H1 (cell line): ENCODE measurements at regions not wholly inside any gene's neighbourhood (a gene's known extent, or its start where the extent isn't known, plus 50 kb on each side); places are given as distances from the start of the nearest gene placed in this dataset.

Experiments used
- CTCF ChIA-PET: fragments of 300-600 bp; sonication (Branson Sonifier 250); formaldehyde crosslinking; loops from one replicate; lab custom pipeline; 2021; ENCODE audit not compliant: partially characterized antibody; lab: Charles Lee
- POLR2A ChIA-PET: fragments of 300-600 bp; sonication (Branson Sonifier 250); formaldehyde crosslinking; loops from one replicate; lab custom pipeline; 2021; ENCODE audit warnings: inconsistent platforms; ENCODE audit not compliant: partially characterized antibody; lab: Charles Lee
- DNase-seq, 2 experiments: peaks; one replicate each; pipeline versions ENCODE4 v3.0.0 to v3.0.0-alpha.2; 2010 to 2022; ENCODE audit warnings: low spot score in 2 of 2, low read depth in 1 of 2, mixed read lengths in 1 of 2
- FAIRE-seq: peaks from 2 replicates; lab custom pipeline; 2011; peaks lifted over from hg19 to GRCh38; lab: Jason Lieb, UNC
- H2AFZ ChIP-seq: 2 replicates; pipeline ENCODE4 v1.8.1; 2012; ENCODE audit warnings: low read length, inconsistent platforms
- H2AK5ac ChIP-seq: 2 replicates; pipeline ENCODE4 v1.6.1; 2013; ENCODE audit warnings: low read depth, low read length
- H2BK120ac ChIP-seq: replicated peaks from 2 replicates; pipeline ENCODE3; 2013; ENCODE audit warnings: low read depth, low read length, inconsistent platforms
- H2BK12ac ChIP-seq: 2 replicates; pipeline ENCODE4 v1.6.1; 2013; ENCODE audit warnings: low read depth, low read length
- H2BK15ac ChIP-seq: 2 replicates; pipeline ENCODE4 v1.6.1; 2013; ENCODE audit warnings: low read length
- H2BK20ac ChIP-seq: 2 replicates; pipeline ENCODE4 v1.6.1; 2013; ENCODE audit warnings: low read length
- H2BK5ac ChIP-seq: 2 replicates; pipeline ENCODE4 v1.6.1; 2013; ENCODE audit warnings: low read depth, low read length
- H3K14ac ChIP-seq: 2 replicates; pipeline ENCODE4 v1.6.1; 2013; ENCODE audit warnings: inconsistent platforms; ENCODE audit not compliant: insufficient read length
- H3K18ac ChIP-seq: 2 replicates; pipeline ENCODE4 v1.6.1; 2013; ENCODE audit warnings: low read length; ENCODE audit errors: extremely low read depth
- H3K23ac ChIP-seq: 2 replicates; pipeline ENCODE4 v1.6.1; 2013; ENCODE audit warnings: inconsistent platforms; ENCODE audit not compliant: insufficient read length
- H3K23me2 ChIP-seq: 2 replicates; pipeline ENCODE4 v1.6.1; 2013; ENCODE audit warnings: low read depth, low read length
- H3K27ac ChIP-seq: 2 replicates; pipeline ENCODE4 v1.6.1; 2011; ENCODE audit warnings: low read depth, low read length, inconsistent platforms
- H3K27me3 ChIP-seq, 4 experiments: replicated peaks in 1 of 4; 1 replicate in 1 of 4; 2 replicates in 3 of 4; pipeline versions ENCODE4 v1.6.1 to v1.8.1; 2011 to 2013; ENCODE audit warnings: low read length in 3 of 4, mild to moderate bottlenecking in 3 of 4, inconsistent platforms in 2 of 4, mixed read lengths in 2 of 4, moderate library complexity in 1 of 4; ENCODE audit not compliant: control insufficient read depth in 3 of 4, insufficient read depth in 3 of 4; ENCODE audit errors: extremely low read depth in 1 of 4
- H3K36me3 ChIP-seq, 4 experiments: 2 replicates each; pipeline versions ENCODE4 v1.6.1 to v1.8.1; 2011 to 2013; ENCODE audit warnings: mild to moderate bottlenecking in 4 of 4, low read length in 3 of 4, moderate library complexity in 2 of 4, control low read depth in 1 of 4, inconsistent platforms in 1 of 4; ENCODE audit not compliant: insufficient read depth in 4 of 4, control insufficient read depth in 2 of 4
- H3K4ac ChIP-seq: replicated peaks from 2 replicates; pipeline ENCODE3; 2013; ENCODE audit warnings: low read length, low read depth, mixed read lengths, inconsistent platforms; ENCODE audit not compliant: insufficient read length
- H3K4me1 ChIP-seq, 4 experiments: replicated peaks in 1 of 4; 1 replicate in 1 of 4; 2 replicates in 3 of 4; pipeline versions ENCODE4 v1.6.1 to v1.8.1; 2011 to 2013; ENCODE audit warnings: low read length in 3 of 4, inconsistent platforms in 2 of 4, mixed read lengths in 1 of 4; ENCODE audit not compliant: insufficient read depth in 4 of 4, control insufficient read depth in 3 of 4
- H3K4me2 ChIP-seq, 2 experiments: 2 replicates each; pipeline versions ENCODE4 v1.6.1 to v1.8.1; 2011 to 2013; ENCODE audit warnings: low read depth in 2 of 2, low read length in 2 of 2, control low read depth in 1 of 2, inconsistent platforms in 1 of 2, mild to moderate bottlenecking in 1 of 2; ENCODE audit not compliant: insufficient read depth in 1 of 2
- H3K4me3 ChIP-seq, 4 experiments: fragments of 200-600, 300-600 bp in 1 of 4; sonication (generic), shearing (Covaris generic), sonication (Bioruptor Twin) in 1 of 4; 2 replicates each; pipeline versions ENCODE4 v1.5.1 to v1.8.1; 2011 to 2016; ENCODE audit warnings: low read length in 4 of 4, low read depth in 3 of 4, control low read depth in 2 of 4, inconsistent platforms in 2 of 4, mild to moderate bottlenecking in 2 of 4, mixed read lengths in 1 of 4, moderate library complexity in 1 of 4; ENCODE audit not compliant: insufficient read depth in 2 of 4; ENCODE audit errors: extremely low read depth in 1 of 4
- H3K56ac ChIP-seq: replicated peaks from 2 replicates; pipeline ENCODE3; 2013; ENCODE audit warnings: low read depth, mild to moderate bottlenecking, mixed read lengths, low read length, inconsistent platforms; ENCODE audit not compliant: insufficient read length
- H3K79me1 ChIP-seq: 2 replicates; pipeline ENCODE4 v1.6.1; 2013; ENCODE audit warnings: low read depth, low read length, control low read depth
- H3K79me2 ChIP-seq, 2 experiments: 2 replicates each; pipeline versions ENCODE4 v1.6.1 to v1.8.1; 2012 to 2013; ENCODE audit warnings: low read length in 2 of 2, mild to moderate bottlenecking in 2 of 2, inconsistent platforms in 1 of 2; ENCODE audit not compliant: insufficient read depth in 2 of 2, control insufficient read depth in 1 of 2
- H3K9ac ChIP-seq, 4 experiments: replicated peaks in 1 of 4; 1 replicate in 1 of 4; 2 replicates in 3 of 4; pipeline versions ENCODE4 v1.6.1 to v1.8.1; 2011 to 2013; ENCODE audit warnings: low read depth in 3 of 4, low read length in 3 of 4, control low read depth in 2 of 4, mild to moderate bottlenecking in 2 of 4, moderate library complexity in 2 of 4, inconsistent platforms in 1 of 4; ENCODE audit errors: extremely low read depth in 1 of 4
- H3K9me3 ChIP-seq, 2 experiments: 2 replicates each; pipeline versions ENCODE4 v1.6.1 to v1.8.1; 2012 to 2013; ENCODE audit warnings: mild to moderate bottlenecking in 2 of 2, moderate library complexity in 2 of 2, control low read depth in 1 of 2, inconsistent platforms in 1 of 2, low read depth in 1 of 2, low read length in 1 of 2, mixed read lengths in 1 of 2; ENCODE audit not compliant: insufficient read depth in 2 of 2
- H4K20me1 ChIP-seq, 2 experiments: replicated peaks in 1 of 2; 2 replicates each; pipeline versions ENCODE3 to v1.8.1; 2011 to 2013; ENCODE audit warnings: inconsistent platforms in 2 of 2, low read length in 2 of 2, mild to moderate bottlenecking in 1 of 2; ENCODE audit not compliant: insufficient read depth in 2 of 2, control insufficient read depth in 1 of 2
- H4K5ac ChIP-seq: 2 replicates; pipeline ENCODE4 v1.6.1; 2013; ENCODE audit warnings: low read length, low read depth, mixed read lengths, inconsistent platforms; ENCODE audit not compliant: insufficient read length
- H4K8ac ChIP-seq: 2 replicates; pipeline ENCODE4 v1.8.0; 2013; ENCODE audit warnings: mild to moderate bottlenecking, moderate library complexity, low read length, inconsistent platforms; ENCODE audit not compliant: insufficient read depth; ENCODE audit errors: extremely low read depth
- H4K91ac ChIP-seq: replicated peaks from 2 replicates; pipeline ENCODE3; 2013; ENCODE audit warnings: low read length, mixed read lengths, inconsistent platforms; ENCODE audit not compliant: insufficient read length
- ASH2L ChIP-seq: fragments of 200-600, 300-600 bp; sonication (generic); IDR thresholded peaks from one replicate; pipeline ENCODE4 v1.7.1; 2017; ENCODE audit warnings: low read length
- CTBP2 ChIP-seq: IDR thresholded peaks from 2 replicates; pipeline ENCODE4 v1.7.0; 2011; ENCODE audit warnings: borderline replicate concordance, mild to moderate bottlenecking, moderate library complexity, mixed read lengths, low read length; ENCODE audit not compliant: insufficient read depth, insufficient read length
- E2F6 ChIP-seq: IDR thresholded peaks from 2 replicates; pipeline ENCODE4 v1.6.1; 2012; ENCODE audit warnings: inconsistent platforms
- RFX5 ChIP-seq: IDR thresholded peaks from 2 replicates; pipeline ENCODE4 v1.6.1; 2011; ENCODE audit warnings: low read depth, low read length, improper control_type of control experiment, borderline replicate concordance
- USF2 ChIP-seq: IDR thresholded peaks from 2 replicates; pipeline ENCODE4 v1.6.1; 2011; ENCODE audit warnings: low read length, improper control_type of control experiment
- ZNF274 ChIP-seq: IDR thresholded peaks from 2 replicates; pipeline ENCODE4 v1.7.0; 2012; ENCODE audit warnings: low read length, borderline replicate concordance; ENCODE audit errors: extremely low read depth
- WGBS, 2 experiments: shearing (Covaris generic) in 1 of 2; methylation state at CpG; one replicate each; pipeline versions ENCODE4 v1.1.6 to v1.1.7; 2013 to 2015; ENCODE audit warnings: low lambda C conversion rate in 2 of 2, mixed read lengths in 2 of 2, inconsistent platforms in 1 of 2, low coverage in 1 of 2, missing lambda C conversion rate in 1 of 2; ENCODE audit not compliant: insufficient replicate concordance in 2 of 2, insufficient coverage in 1 of 2, insufficient read length in 1 of 2; ENCODE audit errors: extremely low coverage in 1 of 2, missing lambda C conversion rate in 1 of 2; 5-methylcytosine and 5-hydroxymethylcytosine counted together

GRCh38 chr2:160967523-160967922 is 192.7 kb upstream of the TANK start:
- no peak overlapping the region for H3K9ac ChIP-seq
- H3K36me3 ChIP-seq = 0 out of 8 replicates have a peak, but pooled peaks cover 0 to 2% (median under 1%) of the 10 kb centered on the region in 4 experiments
- DNase-seq (no peak), FAIRE-seq (no peak)
- no peak overlapping the region for H4K8ac ChIP-seq
- WGBS, 2 experiments = 78% methylated on average over 6 of the region's 6 CpGs; no CpG with 5 or more reads in 1 of the 2 experiments
- H3K4me1 ChIP-seq = no peaks in the 10 kb centered on the region
- 0 out of 2 replicates have a peak overlapping the region, but pooled peaks have one; percentile 10 for H2BK12ac ChIP-seq
- no peak overlapping the region for H3K4me3 ChIP-seq
- H3K23ac ChIP-seq = no peak overlapping the region
- H2BK20ac ChIP-seq = no peak overlapping the region
- H3K56ac ChIP-seq = no peak overlapping the region
- peak overlapping the region; percentile 76 for H4K91ac ChIP-seq
- TF ChIP-seq ASH2L = no peak
- TF ChIP-seq E2F6 = no peak
- TF ChIP-seq USF2 = no peak
- TF ChIP-seq CTBP2 = no peak
- TF ChIP-seq RFX5 = no peak
- TF ChIP-seq ZNF274 = no peak
- no peak overlapping the region for H3K18ac ChIP-seq
- H4K5ac ChIP-seq = no peak overlapping the region
- no peaks in the 10 kb centered on the region for H4K20me1 ChIP-seq
- no peaks in the 10 kb centered on the region for H3K9me3 ChIP-seq
- H3K4me2 ChIP-seq = no peak overlapping the region
- no peaks in the 10 kb centered on the region for H3K23me2 ChIP-seq
- peak overlapping the region; percentile 80 for H3K4ac ChIP-seq
- no peak overlapping the region for H2AK5ac ChIP-seq
- H2BK120ac ChIP-seq = no peak overlapping the region
- H2AFZ ChIP-seq = no peak overlapping the region
- H3K27ac ChIP-seq = no peak overlapping the region
- POLR2A ChIA-PET = no interaction called here
- no peaks in the 10 kb centered on the region for H3K79me2 ChIP-seq
- H3K27me3 ChIP-seq = no peaks in the 10 kb centered on the region
- H2BK15ac ChIP-seq = no peak overlapping the region
- no peak overlapping the region for H2BK5ac ChIP-seq
- H3K14ac ChIP-seq = no peak overlapping the region
- H3K79me1 ChIP-seq = no peaks in the 10 kb centered on the region
- CTCF ChIA-PET = interaction anchor here (0.8 to 1.5 kb wide), 4 partner anchors 26 to 704 kb away, joined by 3 to 7 read pairs (median 4); no protein-coding TSS in a partner anchor
